ENCODE measurements at regions not wholly inside any gene's neighbourhood (a gene's known extent, or its start where the extent isn't known, plus 50 kb on each side); places are given as distances from the start of the nearest gene placed in this dataset.

DNA sequence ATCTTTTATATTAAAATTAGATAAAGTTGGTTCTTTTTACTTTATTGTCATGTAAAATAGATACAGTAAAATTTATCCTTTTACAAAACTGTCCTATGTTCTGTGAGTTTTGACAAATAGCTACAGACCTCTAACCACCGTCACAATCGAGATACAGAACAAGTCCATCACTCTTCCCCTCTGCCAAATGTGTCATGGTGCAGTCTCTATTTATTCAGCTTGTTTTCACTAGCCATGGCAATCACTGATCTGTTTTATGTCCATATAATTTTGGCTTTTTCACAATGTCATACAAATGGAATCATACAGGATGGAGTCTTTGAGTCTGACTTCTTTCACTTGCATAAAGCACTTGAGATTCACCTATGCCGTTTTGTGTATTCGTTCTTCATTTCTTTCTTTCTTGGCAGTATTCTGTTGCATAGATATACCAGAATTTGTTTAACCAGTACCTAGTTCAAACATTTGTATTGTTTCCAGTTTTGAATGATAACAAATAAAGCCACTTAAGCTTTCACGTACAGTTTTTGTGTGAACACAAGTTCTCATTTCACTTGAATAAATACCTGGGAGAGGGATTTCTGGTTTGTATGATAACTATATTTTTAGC, 273.2 kb upstream of the MPDZ start:
- Histone ChIP-seq H3K9me3 (ENCODE audit: insufficient read depth, low read length) (no peaks in the 10 kb centered on the region), H3K27me3 (ENCODE audit: low read depth, low read length) (no peaks in the 10 kb centered on the region), H3K36me3 (replicated peaks; ENCODE audit: low read depth, low read length) (no peaks in the 10 kb centered on the region), H3K9ac (ENCODE audit: low read length) (no peak overlapping the region), H2AFZ (ENCODE audit: low read depth, low read length) (no peak overlapping the region), H3K79me2 (ENCODE audit: low read length) (no peaks in the 10 kb centered on the region), H3K27ac (ENCODE audit: low read length) (no peak overlapping the region), H4K20me1 (ENCODE audit: insufficient read depth, low read length) (no peaks in the 10 kb centered on the region), H3K4me1 (ENCODE audit: low read length) (no peaks in the 10 kb centered on the region), H3K4me2 (ENCODE audit: low read length) (no peak overlapping the region), H3K4me3 (ENCODE audit: low read length) (no peak overlapping the region)
- no peak for TF ChIP-seq EZH2phosphoT487 (IDR thresholded peaks at IDR 0.05; ENCODE audit: low read depth)
- TF ChIP-seq, protein P1, sequence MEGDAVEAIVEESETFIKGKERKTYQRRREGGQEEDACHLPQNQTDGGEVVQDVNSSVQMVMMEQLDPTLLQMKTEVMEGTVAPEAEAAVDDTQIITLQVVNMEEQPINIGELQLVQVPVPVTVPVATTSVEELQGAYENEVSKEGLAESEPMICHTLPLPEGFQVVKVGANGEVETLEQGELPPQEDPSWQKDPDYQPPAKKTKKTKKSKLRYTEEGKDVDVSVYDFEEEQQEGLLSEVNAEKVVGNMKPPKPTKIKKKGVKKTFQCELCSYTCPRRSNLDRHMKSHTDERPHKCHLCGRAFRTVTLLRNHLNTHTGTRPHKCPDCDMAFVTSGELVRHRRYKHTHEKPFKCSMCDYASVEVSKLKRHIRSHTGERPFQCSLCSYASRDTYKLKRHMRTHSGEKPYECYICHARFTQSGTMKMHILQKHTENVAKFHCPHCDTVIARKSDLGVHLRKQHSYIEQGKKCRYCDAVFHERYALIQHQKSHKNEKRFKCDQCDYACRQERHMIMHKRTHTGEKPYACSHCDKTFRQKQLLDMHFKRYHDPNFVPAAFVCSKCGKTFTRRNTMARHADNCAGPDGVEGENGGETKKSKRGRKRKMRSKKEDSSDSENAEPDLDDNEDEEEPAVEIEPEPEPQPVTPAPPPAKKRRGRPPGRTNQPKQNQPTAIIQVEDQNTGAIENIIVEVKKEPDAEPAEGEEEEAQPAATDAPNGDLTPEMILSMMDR (IDR thresholded peaks at IDR 0.05; ENCODE audit: low read depth, low read length) = no peak

DNA sequence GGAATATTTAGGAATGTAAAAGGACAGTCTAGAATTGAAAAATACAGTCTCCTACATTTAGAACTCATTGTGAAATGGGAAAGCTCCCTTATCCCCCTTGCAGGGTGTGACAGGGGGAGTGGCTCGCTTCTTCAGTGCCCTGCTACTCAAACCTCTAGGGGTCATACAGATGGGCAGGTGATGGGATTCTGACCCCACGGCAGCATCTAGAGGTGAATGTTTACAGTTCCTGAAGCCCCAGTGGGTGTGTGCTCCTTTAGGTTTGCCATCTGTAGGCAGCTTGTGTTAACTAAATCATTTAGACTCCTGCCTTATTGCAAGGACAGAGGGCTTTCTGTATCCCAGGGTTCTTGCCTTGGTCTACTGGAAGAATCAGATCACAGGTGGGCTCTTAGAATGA, 271.0 kb upstream of the MPDZ start:
- Histone ChIP-seq H3K9me3 (ENCODE audit: insufficient read depth, low read length) (no peaks in the 10 kb centered on the region), H3K36me3 (replicated peaks; ENCODE audit: low read depth, low read length) (no peaks in the 10 kb centered on the region), H3K4me2 (ENCODE audit: low read length) (no peak overlapping the region), H4K20me1 (ENCODE audit: insufficient read depth, low read length) (no peaks in the 10 kb centered on the region), H3K27me3 (ENCODE audit: low read depth, low read length) (no peaks in the 10 kb centered on the region), H3K9ac (ENCODE audit: low read length) (no peak overlapping the region), H3K79me2 (ENCODE audit: low read length) (no peaks in the 10 kb centered on the region), H3K4me3 (ENCODE audit: low read length) (no peak overlapping the region), H3K4me1 (ENCODE audit: low read length) (no peaks in the 10 kb centered on the region), H3K27ac (ENCODE audit: low read length) (no peak overlapping the region), H2AFZ (ENCODE audit: low read depth, low read length) (no peak overlapping the region)
- TF ChIP-seq, protein P1 (IDR thresholded peaks at IDR 0.05; ENCODE audit: low read depth, low read length) = no peak
- no peak for TF ChIP-seq EZH2phosphoT487 (IDR thresholded peaks at IDR 0.05; ENCODE audit: low read depth)

DNA sequence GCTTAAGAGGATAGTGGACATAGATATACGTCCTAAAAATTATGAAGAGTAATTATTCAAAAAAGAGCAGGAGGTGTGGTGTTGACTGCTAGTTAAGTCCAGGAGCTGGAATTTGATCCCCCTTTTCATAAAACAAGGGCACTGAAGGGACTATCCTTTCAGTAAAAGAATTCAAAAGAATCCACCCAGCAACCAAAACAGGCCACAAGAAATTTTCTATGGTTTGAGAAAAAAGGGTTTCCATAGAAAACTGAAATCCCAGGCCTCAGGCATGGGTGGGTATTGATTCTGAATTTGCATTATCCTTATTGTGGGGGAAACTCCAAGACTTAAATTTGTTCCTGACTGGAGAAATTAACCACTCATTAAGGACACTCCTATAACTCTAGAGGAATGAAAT, 269.0 kb upstream of the MPDZ start:
- H3K9ac ChIP-seq (ENCODE audit: low read length) = no peak overlapping the region
- H2AFZ ChIP-seq (ENCODE audit: low read depth, low read length) = no peak overlapping the region
- H3K4me3 ChIP-seq (ENCODE audit: low read length) = no peak overlapping the region
- H3K27me3 ChIP-seq (ENCODE audit: low read depth, low read length) = no peaks in the 10 kb centered on the region
- no peaks in the 10 kb centered on the region for H3K4me1 ChIP-seq (ENCODE audit: low read length)
- no peaks in the 10 kb centered on the region for H4K20me1 ChIP-seq (ENCODE audit: insufficient read depth, low read length)
- H3K79me2 ChIP-seq (ENCODE audit: low read length) = no peaks in the 10 kb centered on the region
- H3K9me3 ChIP-seq (ENCODE audit: insufficient read depth, low read length) = no peaks in the 10 kb centered on the region
- no peaks in the 10 kb centered on the region for H3K36me3 ChIP-seq (replicated peaks; ENCODE audit: low read depth, low read length)
- no peak overlapping the region for H3K4me2 ChIP-seq (ENCODE audit: low read length)
- H3K27ac ChIP-seq (ENCODE audit: low read length) = no peak overlapping the region
- TF ChIP-seq, protein P1 (IDR thresholded peaks at IDR 0.05; ENCODE audit: low read depth, low read length) = no peak
- no peak for TF ChIP-seq EZH2phosphoT487 (IDR thresholded peaks at IDR 0.05; ENCODE audit: low read depth)

DNA sequence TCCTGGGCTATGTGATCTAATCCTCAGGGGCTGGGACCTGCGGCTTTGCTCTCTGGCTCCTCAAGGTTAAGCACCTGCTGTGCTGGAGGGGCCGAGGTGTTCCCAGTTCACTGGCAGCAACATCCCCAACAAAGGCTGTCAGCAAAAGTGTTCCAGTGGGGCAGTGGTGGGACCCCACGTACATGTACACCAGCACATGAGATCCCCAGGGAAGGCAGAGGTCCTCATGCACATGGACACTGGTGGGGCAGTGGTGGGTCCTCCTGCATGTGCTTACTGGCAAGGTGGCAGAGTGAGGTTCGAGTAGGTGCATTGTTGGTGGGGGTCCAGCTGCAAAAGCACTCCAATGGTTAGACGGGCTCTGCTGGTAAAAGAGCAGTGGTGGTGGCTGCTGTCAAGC, 255.6 kb upstream of the MPDZ start:
- Histone ChIP-seq H3K79me2 (ENCODE audit: low read length) (no peaks in the 10 kb centered on the region), H3K4me2 (ENCODE audit: low read length) (no peak overlapping the region), H3K4me3 (ENCODE audit: low read length) (no peak overlapping the region), H4K20me1 (ENCODE audit: insufficient read depth, low read length) (no peaks in the 10 kb centered on the region), H3K9ac (ENCODE audit: low read length) (no peak overlapping the region), H3K36me3 (replicated peaks; ENCODE audit: low read depth, low read length) (no peaks in the 10 kb centered on the region), H3K9me3 (ENCODE audit: insufficient read depth, low read length) (no peaks in the 10 kb centered on the region), H3K4me1 (ENCODE audit: low read length) (no peaks in the 10 kb centered on the region), H3K27ac (ENCODE audit: low read length) (no peak overlapping the region), H2AFZ (ENCODE audit: low read depth, low read length) (no peak overlapping the region), H3K27me3 (ENCODE audit: low read depth, low read length) (no peaks in the 10 kb centered on the region)
- TF ChIP-seq, protein P1 (IDR thresholded peaks at IDR 0.05; ENCODE audit: low read depth, low read length) = no peak
- TF ChIP-seq EZH2phosphoT487 (IDR thresholded peaks at IDR 0.05; ENCODE audit: low read depth) = no peak

All from OCI-LY3 (cell line).